SH-SY5Y (cell line): ENCODE measurements at regions not wholly inside any gene's neighbourhood (a gene's known extent, or its start where the extent isn't known, plus 50 kb on each side); places are given as distances from the start of the nearest gene placed in this dataset.

Source experiments
- GATA2 ChIP-seq: IDR thresholded peaks from 2 replicates; pipeline ENCODE4 v1.6.1; 2011; ENCODE audit warnings: mild to moderate bottlenecking, low read depth, low read length
- GATA3 ChIP-seq: IDR thresholded peaks from 2 replicates; pipeline ENCODE4 v1.6.1; 2011; ENCODE audit warnings: low read depth, mild to moderate bottlenecking, low read length, moderate library complexity

DNA sequence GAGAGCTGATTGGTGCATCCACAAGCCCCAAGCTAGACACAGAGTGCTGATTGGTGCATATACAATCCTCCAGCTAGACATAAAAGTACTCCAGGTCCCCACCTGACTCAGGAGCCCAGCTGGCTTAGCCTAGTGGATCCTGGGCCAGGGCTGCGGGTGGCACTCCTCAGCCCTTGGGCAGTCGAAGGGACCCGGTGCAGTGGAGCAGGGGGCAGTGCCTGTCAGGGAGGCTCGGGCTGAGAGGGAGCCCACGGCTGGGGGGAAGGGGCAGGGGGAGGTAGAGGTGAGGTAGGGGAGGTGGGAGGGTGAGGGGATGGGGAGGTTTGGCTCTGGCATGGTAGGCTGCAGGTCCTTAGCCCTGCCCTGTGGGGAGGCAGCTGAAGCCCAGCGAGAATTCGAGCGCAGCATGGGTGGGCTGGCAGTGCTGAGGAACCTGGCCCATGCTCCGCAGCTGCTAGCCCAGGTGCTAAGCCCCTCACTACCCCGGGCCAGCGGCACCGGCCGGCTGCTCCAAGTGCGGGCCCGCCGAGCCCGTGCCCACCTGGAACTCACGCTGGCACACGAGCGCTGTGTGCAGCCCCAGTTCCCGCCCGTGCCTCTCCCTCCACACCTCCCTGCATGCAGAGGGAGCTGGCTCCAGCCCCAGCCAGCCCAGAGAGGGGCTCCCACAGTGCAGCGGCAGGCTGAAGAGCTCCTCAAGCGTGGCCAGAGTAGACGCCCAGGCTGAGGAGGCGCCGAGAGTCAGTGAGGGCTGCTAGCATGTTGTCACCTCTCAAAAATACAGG is 742.8 kb downstream of the FAM181B start:
- TF ChIP-seq GATA2 (no peak), GATA3 (no peak)
